Panc1 (cell line): ENCODE measurements at regions not wholly inside any gene's neighbourhood (a gene's known extent, or its start where the extent isn't known, plus 50 kb on each side); places are given as distances from the start of the nearest gene placed in this dataset.

Source experiments
- CTCF ChIP-seq: fragments of 450-650 bp; IDR thresholded peaks from 2 replicates; pipeline ENCODE4 v1.5.1; 2017; ENCODE audit warnings: mild to moderate bottlenecking
- SIN3A ChIP-seq: IDR thresholded peaks from 2 replicates; pipeline ENCODE4 v1.6.1; 2012; ENCODE audit warnings: low read depth, mild to moderate bottlenecking, low read length, moderate library complexity, borderline replicate concordance; ENCODE audit not compliant: insufficient read depth
- TF ChIP-seq, protein P1 (sequence below), 2 experiments: IDR thresholded peaks; 2 replicates each; pipeline ENCODE4 v1.6.1; 2011 to 2012; ENCODE audit warnings: low read depth in 2 of 2, control low read depth in 1 of 2, low read length in 1 of 2, mild to moderate bottlenecking in 1 of 2, moderate library complexity in 1 of 2; ENCODE audit not compliant: insufficient read depth in 1 of 2

GRCh38 chr3:6220447-6220846, 640.5 kb upstream of the GRM7 start:
- no peak for TF ChIP-seq CTCF
- TF ChIP-seq, protein P1, sequence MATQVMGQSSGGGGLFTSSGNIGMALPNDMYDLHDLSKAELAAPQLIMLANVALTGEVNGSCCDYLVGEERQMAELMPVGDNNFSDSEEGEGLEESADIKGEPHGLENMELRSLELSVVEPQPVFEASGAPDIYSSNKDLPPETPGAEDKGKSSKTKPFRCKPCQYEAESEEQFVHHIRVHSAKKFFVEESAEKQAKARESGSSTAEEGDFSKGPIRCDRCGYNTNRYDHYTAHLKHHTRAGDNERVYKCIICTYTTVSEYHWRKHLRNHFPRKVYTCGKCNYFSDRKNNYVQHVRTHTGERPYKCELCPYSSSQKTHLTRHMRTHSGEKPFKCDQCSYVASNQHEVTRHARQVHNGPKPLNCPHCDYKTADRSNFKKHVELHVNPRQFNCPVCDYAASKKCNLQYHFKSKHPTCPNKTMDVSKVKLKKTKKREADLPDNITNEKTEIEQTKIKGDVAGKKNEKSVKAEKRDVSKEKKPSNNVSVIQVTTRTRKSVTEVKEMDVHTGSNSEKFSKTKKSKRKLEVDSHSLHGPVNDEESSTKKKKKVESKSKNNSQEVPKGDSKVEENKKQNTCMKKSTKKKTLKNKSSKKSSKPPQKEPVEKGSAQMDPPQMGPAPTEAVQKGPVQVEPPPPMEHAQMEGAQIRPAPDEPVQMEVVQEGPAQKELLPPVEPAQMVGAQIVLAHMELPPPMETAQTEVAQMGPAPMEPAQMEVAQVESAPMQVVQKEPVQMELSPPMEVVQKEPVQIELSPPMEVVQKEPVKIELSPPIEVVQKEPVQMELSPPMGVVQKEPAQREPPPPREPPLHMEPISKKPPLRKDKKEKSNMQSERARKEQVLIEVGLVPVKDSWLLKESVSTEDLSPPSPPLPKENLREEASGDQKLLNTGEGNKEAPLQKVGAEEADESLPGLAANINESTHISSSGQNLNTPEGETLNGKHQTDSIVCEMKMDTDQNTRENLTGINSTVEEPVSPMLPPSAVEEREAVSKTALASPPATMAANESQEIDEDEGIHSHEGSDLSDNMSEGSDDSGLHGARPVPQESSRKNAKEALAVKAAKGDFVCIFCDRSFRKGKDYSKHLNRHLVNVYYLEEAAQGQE (IDR thresholded peaks at IDR 0.05; ENCODE audit: insufficient read depth in 1 of 2, low read depth in 2 of 2, low read length in 1 of 2): no peak
- TF ChIP-seq SIN3A: no peak
